Trophoblast cell (in vitro differentiated cells and primary cell): ENCODE measurements at regions not wholly inside any gene's neighbourhood (a gene's known extent, or its start where the extent isn't known, plus 50 kb on each side); places are given as distances from the start of the nearest gene placed in this dataset.

Experiments used
- DNase-seq, 2 donors: peaks; one replicate each; pipeline ENCODE4 v3.0.0-alpha.2; 2016
- H2AFZ ChIP-seq: 2 replicates; pipeline ENCODE4 v1.6.1; 2013; ENCODE audit warnings: low read length, moderate library complexity, mild to moderate bottlenecking; ENCODE audit not compliant: insufficient read depth, poor library complexity
- H2AK5ac ChIP-seq: 2 replicates; pipeline ENCODE4 v1.6.1; 2013; ENCODE audit warnings: mild to moderate bottlenecking, low read length
- H2BK120ac ChIP-seq: 2 replicates; pipeline ENCODE4 v1.6.1; 2013; ENCODE audit warnings: low read length, mild to moderate bottlenecking, moderate library complexity; ENCODE audit not compliant: insufficient read depth, poor library complexity
- H2BK12ac ChIP-seq: 2 replicates; pipeline ENCODE4 v1.6.1; 2013; ENCODE audit warnings: mild to moderate bottlenecking, low read length, moderate library complexity
- H2BK5ac ChIP-seq: 2 replicates; pipeline ENCODE4 v1.6.1; 2013; ENCODE audit warnings: low read length, low read depth, moderate library complexity, mild to moderate bottlenecking; ENCODE audit not compliant: poor library complexity
- H3K14ac ChIP-seq: 2 replicates; pipeline ENCODE4 v1.6.1; 2013; ENCODE audit warnings: mild to moderate bottlenecking, low read length
- H3K18ac ChIP-seq: 2 replicates; pipeline ENCODE4 v1.6.1; 2013; ENCODE audit warnings: mild to moderate bottlenecking, low read length
- H3K23ac ChIP-seq: 2 replicates; pipeline ENCODE4 v1.6.1; 2013; ENCODE audit warnings: low read length
- H3K27ac ChIP-seq: 2 replicates; pipeline ENCODE4 v1.5.1; 2013; ENCODE audit warnings: low read depth, mild to moderate bottlenecking, inconsistent platforms, low read length, moderate library complexity
- H3K27me3 ChIP-seq: 2 replicates; pipeline ENCODE4 v1.6.1; 2013; ENCODE audit warnings: inconsistent platforms, mild to moderate bottlenecking, low read length, moderate library complexity; ENCODE audit not compliant: insufficient read depth
- H3K36me3 ChIP-seq, 2 experiments: 1 replicate in 1 of 2; 2 replicates in 1 of 2; pipeline ENCODE4 v1.6.1; 2013; ENCODE audit warnings: low read length in 2 of 2, mild to moderate bottlenecking in 2 of 2, moderate library complexity in 1 of 2; ENCODE audit not compliant: insufficient read depth in 2 of 2, control insufficient read depth in 1 of 2
- H3K4ac ChIP-seq: 2 replicates; pipeline ENCODE4 v1.6.1; 2013; ENCODE audit warnings: low read depth, mild to moderate bottlenecking, low read length, moderate library complexity
- H3K4me1 ChIP-seq, 2 experiments: 1 replicate in 1 of 2; 2 replicates in 1 of 2; pipeline ENCODE4 v1.6.1; 2013; ENCODE audit warnings: low read length in 2 of 2, mild to moderate bottlenecking in 2 of 2, moderate library complexity in 1 of 2; ENCODE audit not compliant: insufficient read depth in 2 of 2, control insufficient read depth in 1 of 2
- H3K4me2 ChIP-seq: 2 replicates; pipeline ENCODE4 v1.6.1; 2013; ENCODE audit warnings: inconsistent platforms, mild to moderate bottlenecking, low read length, moderate library complexity
- H3K4me3 ChIP-seq: 2 replicates; pipeline ENCODE4 v1.5.1; 2013; ENCODE audit warnings: mild to moderate bottlenecking, low read depth, low read length, inconsistent platforms
- H3K79me1 ChIP-seq: one replicate; pipeline ENCODE4 v1.6.1; 2013; ENCODE audit warnings: low read length
- H3K79me2 ChIP-seq: 2 replicates; pipeline ENCODE4 v1.6.1; 2013; ENCODE audit warnings: low read length, mild to moderate bottlenecking; ENCODE audit not compliant: control insufficient read depth, insufficient read depth, poor library complexity
- H3K9ac ChIP-seq: 2 replicates; pipeline ENCODE4 v1.6.1; 2013; ENCODE audit warnings: mild to moderate bottlenecking, low read length
- H3K9me3 ChIP-seq: 2 replicates; pipeline ENCODE4 v1.6.1; 2013; ENCODE audit warnings: low read depth, mild to moderate bottlenecking, control low read depth, inconsistent platforms, low read length; ENCODE audit not compliant: insufficient read depth
- H4K12ac ChIP-seq: 2 replicates; pipeline ENCODE4 v1.6.1; 2013; ENCODE audit warnings: low read depth, mild to moderate bottlenecking, low read length, moderate library complexity
- H4K8ac ChIP-seq: 2 replicates; pipeline ENCODE4 v1.6.1; 2013; ENCODE audit warnings: low read depth, mild to moderate bottlenecking, low read length, moderate library complexity
- H4K91ac ChIP-seq: one replicate; pipeline ENCODE4 v1.6.1; 2013; ENCODE audit warnings: low read depth, mild to moderate bottlenecking, low read length, moderate library complexity
- WGBS: extraction: QIAGEN DNeasy Blood & Tissue Kit; methylation state at CpG from one replicate; pipeline ENCODE4 v1.1.7; 2013; ENCODE audit warnings: missing lambda C conversion rate; ENCODE audit not compliant: insufficient read length, insufficient coverage; ENCODE audit errors: extremely low coverage; 5-methylcytosine and 5-hydroxymethylcytosine counted together

DNA sequence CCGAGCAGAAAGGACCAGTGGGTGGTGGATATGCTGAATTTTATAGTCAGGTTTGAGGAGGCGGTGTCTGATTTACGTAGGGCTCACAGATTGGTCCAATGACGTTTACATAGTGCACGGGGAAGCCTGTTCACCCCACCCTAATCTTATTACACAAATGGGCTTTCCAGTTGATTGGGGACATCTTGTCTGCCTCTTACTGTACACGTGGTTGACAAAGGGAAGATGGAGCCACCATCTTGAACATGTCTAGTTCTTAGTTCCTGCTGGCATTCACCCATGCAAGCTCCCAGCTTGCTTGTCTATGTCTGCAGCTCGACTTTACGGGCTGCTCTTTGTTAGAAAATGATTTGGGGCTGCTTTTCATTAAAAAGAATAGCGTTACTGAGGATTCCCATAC lies 332.0 kb upstream of the SLCO3A1 start:
- Histone ChIP-seq H3K79me2 (no peaks in the 10 kb centered on the region), H2AK5ac (no peak overlapping the region), H3K27me3 (no peaks in the 10 kb centered on the region), H3K4me1 (no peaks in the 10 kb centered on the region), H3K9me3 (no peaks in the 10 kb centered on the region), H3K4ac (no peak overlapping the region), H3K4me3 (no peak overlapping the region), H3K18ac (no peak overlapping the region), H4K91ac (no peak overlapping the region), H3K14ac (no peak overlapping the region), H4K8ac (no peak overlapping the region), H3K23ac (no peak overlapping the region), H3K4me2 (no peak overlapping the region), H3K79me1 (no peaks in the 10 kb centered on the region), H3K9ac (no peak overlapping the region), H2BK120ac (no peak overlapping the region), H3K27ac (no peak overlapping the region), H2BK5ac (no peak overlapping the region), H3K36me3 (no peaks in the 10 kb centered on the region), H2BK12ac (no peak overlapping the region), H2AFZ (no peak overlapping the region), H4K12ac (no peak overlapping the region)
- no peak for DNase-seq
- no CpG with 5 or more reads among the region's 9 CpGs for WGBS

DNA sequence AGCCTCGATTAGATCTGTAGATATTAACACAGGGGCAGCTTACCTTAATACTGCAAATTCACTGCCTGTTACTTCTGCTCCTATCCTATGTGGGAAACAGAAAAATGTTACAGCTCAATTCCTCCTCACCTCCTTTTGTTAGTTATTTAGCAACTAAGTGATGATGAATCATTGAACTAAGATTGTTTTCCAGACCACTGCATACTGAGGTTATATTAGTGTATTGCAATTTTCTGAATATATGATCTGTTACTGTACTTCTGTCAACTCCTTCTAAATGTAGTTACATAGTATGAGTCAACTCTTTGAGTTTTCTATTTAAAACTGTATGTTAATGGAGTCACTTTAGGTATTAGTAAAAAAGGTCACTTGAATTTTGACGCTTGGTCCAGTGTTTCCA lies 331.5 kb upstream of the SLCO3A1 start:
- H2AK5ac ChIP-seq = no peak overlapping the region
- no peak overlapping the region for H2BK5ac ChIP-seq
- H3K4me1 ChIP-seq = no peaks in the 10 kb centered on the region
- H3K27ac ChIP-seq = no peak overlapping the region
- no peak overlapping the region for H2BK12ac ChIP-seq
- H2BK120ac ChIP-seq = no peak overlapping the region
- no peak overlapping the region for H3K23ac ChIP-seq
- H3K4ac ChIP-seq = no peak overlapping the region
- H3K79me2 ChIP-seq = no peaks in the 10 kb centered on the region
- H3K14ac ChIP-seq = no peak overlapping the region
- H3K4me2 ChIP-seq = no peak overlapping the region
- no CpG with 5 or more reads among the region's 2 CpGs for WGBS
- DNase-seq = no peak
- no peaks in the 10 kb centered on the region for H3K27me3 ChIP-seq
- no peak overlapping the region for H4K12ac ChIP-seq
- no peak overlapping the region for H3K18ac ChIP-seq
- H2AFZ ChIP-seq = no peak overlapping the region
- H4K8ac ChIP-seq = no peak overlapping the region
- H3K36me3 ChIP-seq = no peaks in the 10 kb centered on the region
- no peak overlapping the region for H3K9ac ChIP-seq
- no peak overlapping the region for H3K4me3 ChIP-seq
- no peak overlapping the region for H4K91ac ChIP-seq
- H3K9me3 ChIP-seq = no peaks in the 10 kb centered on the region
- H3K79me1 ChIP-seq = no peaks in the 10 kb centered on the region

DNA sequence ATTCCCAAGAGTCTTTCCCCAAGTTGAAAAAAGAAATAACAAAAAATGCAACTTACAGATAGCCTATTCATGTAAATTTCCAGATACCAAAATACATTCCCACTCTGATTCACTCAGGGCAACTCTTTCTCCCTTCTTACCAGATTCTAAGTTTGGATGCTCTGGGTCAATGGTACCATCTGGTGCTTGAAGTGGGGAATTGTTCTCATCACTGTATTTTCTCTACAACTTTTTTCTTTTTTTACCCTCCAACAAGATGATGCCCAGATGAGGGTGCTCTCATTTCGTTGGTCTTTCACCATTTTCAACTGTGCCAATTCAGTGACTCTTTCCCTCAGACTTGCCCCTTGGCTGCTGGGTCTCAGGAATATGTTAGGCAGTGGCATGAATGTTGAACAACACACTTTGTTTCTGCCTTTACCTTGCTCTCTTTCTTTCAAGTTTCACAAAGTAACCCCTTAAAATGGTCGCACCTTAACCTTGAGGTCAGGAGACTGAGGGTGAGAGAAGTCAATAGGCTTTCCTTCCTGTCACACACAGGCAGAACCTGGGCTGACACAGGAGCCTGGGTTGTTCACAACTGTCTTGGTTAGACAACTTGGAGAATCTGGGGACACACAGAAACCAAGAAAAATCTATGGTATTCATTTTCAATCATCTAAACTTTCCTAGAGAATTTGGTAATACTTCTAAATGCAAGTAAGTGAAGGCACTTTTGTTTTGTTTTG lies 330.7 kb upstream of the SLCO3A1 start:
- H3K4me2 ChIP-seq = no peak overlapping the region
- H3K4me1 ChIP-seq = no peaks in the 10 kb centered on the region
- H2BK5ac ChIP-seq = no peak overlapping the region
- H3K9me3 ChIP-seq = no peaks in the 10 kb centered on the region
- H2AFZ ChIP-seq = no peak overlapping the region
- no peak overlapping the region for H3K4ac ChIP-seq
- H4K91ac ChIP-seq = no peak overlapping the region
- H2AK5ac ChIP-seq = no peak overlapping the region
- H3K9ac ChIP-seq = no peak overlapping the region
- DNase-seq = no peak
- H4K8ac ChIP-seq = no peak overlapping the region
- H3K23ac ChIP-seq = no peak overlapping the region
- H3K27me3 ChIP-seq = no peaks in the 10 kb centered on the region
- no peak overlapping the region for H4K12ac ChIP-seq
- H2BK120ac ChIP-seq = no peak overlapping the region
- H3K18ac ChIP-seq = no peak overlapping the region
- H3K79me2 ChIP-seq = no peaks in the 10 kb centered on the region
- H3K4me3 ChIP-seq = no peak overlapping the region
- H3K36me3 ChIP-seq = no peaks in the 10 kb centered on the region
- H2BK12ac ChIP-seq = no peak overlapping the region
- H3K14ac ChIP-seq = no peak overlapping the region
- no peak overlapping the region for H3K27ac ChIP-seq
- no CpG with 5 or more reads among the region's 2 CpGs for WGBS
- no peaks in the 10 kb centered on the region for H3K79me1 ChIP-seq

DNA sequence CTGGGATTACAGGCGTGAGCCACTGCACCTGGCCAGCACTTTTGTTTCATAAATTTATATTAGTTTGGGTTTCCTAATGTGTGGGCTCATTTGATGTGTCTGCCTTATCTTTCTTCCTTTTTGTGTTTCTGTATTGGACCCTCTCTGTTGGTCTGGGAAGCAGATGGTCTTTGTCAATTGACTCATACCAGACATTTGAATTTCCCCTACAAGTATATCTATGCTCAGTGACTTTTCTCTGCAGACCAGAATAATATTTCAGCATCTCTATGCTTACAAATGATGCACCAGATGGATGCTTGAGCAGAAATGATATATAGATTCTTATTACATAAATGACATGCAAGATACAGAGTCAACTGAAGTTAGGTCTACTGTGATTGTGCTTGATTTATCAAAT lies 329.9 kb upstream of the SLCO3A1 start:
- no peak overlapping the region for H2BK12ac ChIP-seq
- no peak overlapping the region for H3K9ac ChIP-seq
- H3K4me2 ChIP-seq = no peak overlapping the region
- DNase-seq = no peak
- H4K12ac ChIP-seq = no peak overlapping the region
- H2BK120ac ChIP-seq = no peak overlapping the region
- no peaks in the 10 kb centered on the region for H3K79me1 ChIP-seq
- no peaks in the 10 kb centered on the region for H3K79me2 ChIP-seq
- H3K4me1 ChIP-seq = no peaks in the 10 kb centered on the region
- no peak overlapping the region for H4K8ac ChIP-seq
- no peak overlapping the region for H3K4ac ChIP-seq
- H3K36me3 ChIP-seq = no peaks in the 10 kb centered on the region
- H3K23ac ChIP-seq = no peak overlapping the region
- no peak overlapping the region for H3K4me3 ChIP-seq
- no peak overlapping the region for H3K18ac ChIP-seq
- H3K14ac ChIP-seq = no peak overlapping the region
- no peaks in the 10 kb centered on the region for H3K9me3 ChIP-seq
- no CpG with 5 or more reads among the region's 1 CpG for WGBS
- H2AFZ ChIP-seq = no peak overlapping the region
- no peak overlapping the region for H3K27ac ChIP-seq
- H2AK5ac ChIP-seq = no peak overlapping the region
- H3K27me3 ChIP-seq = no peaks in the 10 kb centered on the region
- H4K91ac ChIP-seq = no peak overlapping the region
- H2BK5ac ChIP-seq = no peak overlapping the region
